CD4-positive, CD25-positive, alpha-beta regulatory T cell (primary cell): ENCODE measurements at regions not wholly inside any gene's neighbourhood (a gene's known extent, or its start where the extent isn't known, plus 50 kb on each side); places are given as distances from the start of the nearest gene placed in this dataset.

Source experiments
- ATAC-seq, 2 donors: fragments of 150-1000 bp; cut with Tn5 transposase; one replicate each; pipeline ENCODE4 v1.10.0; 2021; ENCODE audit warnings: low read depth in 2 of 2, moderate number of reproducible peaks in 2 of 2, moderate library complexity in 1 of 2
- DNase-seq, 3 donors: peaks; one replicate each; pipeline versions ENCODE4 v3.0.0 to v3.0.0-alpha.2; 2012 to 2022; ENCODE audit warnings: mixed read lengths in 1 of 3
- H3K27ac ChIP-seq: one replicate; pipeline ENCODE4 v1.7.0; 2013; ENCODE audit warnings: mild to moderate bottlenecking, low read length; ENCODE audit not compliant: insufficient read depth, poor library complexity, severe bottlenecking
- H3K27me3 ChIP-seq: one replicate; pipeline ENCODE4 v1.7.0; 2013; ENCODE audit warnings: low read length; ENCODE audit not compliant: control insufficient read depth, insufficient read depth
- H3K36me3 ChIP-seq: one replicate; pipeline ENCODE4 v1.7.0; 2013; ENCODE audit warnings: mild to moderate bottlenecking, low read length, moderate library complexity; ENCODE audit not compliant: control insufficient read depth, insufficient read depth
- H3K4me1 ChIP-seq: 2 replicates; pipeline ENCODE4 v1.7.0; 2013; ENCODE audit warnings: mild to moderate bottlenecking, low read length; ENCODE audit not compliant: insufficient read depth, control insufficient read depth, poor library complexity, severe bottlenecking
- H3K4me3 ChIP-seq: one replicate; pipeline ENCODE4 v1.7.0; 2013; ENCODE audit warnings: low read depth, mild to moderate bottlenecking, low read length, moderate library complexity
- H3K9me3 ChIP-seq, 2 experiments: 1 replicate in 1 of 2; 2 replicates in 1 of 2; pipeline ENCODE4 v1.7.0; 2013; ENCODE audit warnings: low read length in 2 of 2, mild to moderate bottlenecking in 1 of 2, moderate library complexity in 1 of 2; ENCODE audit not compliant: control insufficient read depth in 2 of 2
- H3K27ac Mint-ChIP-seq, 3 donors: one replicate each; pipeline ENCODE4 v1.8.0; 2020 to 2022; ENCODE audit warnings: mild to moderate bottlenecking in 3 of 3, mixed read lengths in 3 of 3, moderate library complexity in 2 of 3
- H3K27me3 Mint-ChIP-seq: one replicate; pipeline ENCODE4 v1.8.0; 2022; ENCODE audit warnings: mild to moderate bottlenecking, mixed read lengths
- H3K36me3 Mint-ChIP-seq: one replicate; pipeline ENCODE4 v1.8.0; 2020; ENCODE audit warnings: mixed read lengths
- H3K4me1 Mint-ChIP-seq, 4 donors: one replicate each; pipeline ENCODE4 v1.8.0; 2020 to 2022; ENCODE audit warnings: mixed read lengths in 4 of 4, mild to moderate bottlenecking in 1 of 4
- H3K4me3 Mint-ChIP-seq, 4 donors: one replicate each; pipeline ENCODE4 v1.8.0; 2020 to 2022; ENCODE audit warnings: mild to moderate bottlenecking in 4 of 4, mixed read lengths in 4 of 4, moderate library complexity in 3 of 4
- H3K9me3 Mint-ChIP-seq, 7 donors: one replicate each; pipeline ENCODE4 v1.8.0; 2020 to 2022; ENCODE audit warnings: mixed read lengths in 7 of 7, mild to moderate bottlenecking in 3 of 7, moderate library complexity in 2 of 7

GRCh38 chr3:22228705-22229104, 477.7 kb upstream of the ZNF385D start:
- Histone ChIP-seq H3K4me3 (no peak overlapping the region), H3K27ac (no peak overlapping the region), H3K9me3 (peaks cover 0 to 7% of the 10 kb centered on the region in 2 experiments), H3K27me3 (no peaks in the 10 kb centered on the region), H3K36me3 (no peaks in the 10 kb centered on the region), H3K4me1 (no peaks in the 10 kb centered on the region)
- ATAC-seq, result no peak
- Mint-ChIP-seq H3K4me3 (no peak overlapping the region), H3K36me3 (no peaks in the 10 kb centered on the region), H3K9me3 (peaks cover 4 to 13% (median 8%) of the 10 kb centered on the region in 7 donors), H3K27ac (no peak overlapping the region), H3K4me1 (no peaks in the 10 kb centered on the region), H3K27me3 (no peaks in the 10 kb centered on the region)
- DNase-seq, result no peak

GRCh38 chr3:22231061-22231460, 480.1 kb upstream of the ZNF385D start:
- peaks cover 4 to 16% (median 6%) of the 10 kb centered on the region in 7 donors for H3K9me3 Mint-ChIP-seq
- no peak overlapping the region for H3K4me3 Mint-ChIP-seq
- no peaks in the 10 kb centered on the region for H3K27me3 ChIP-seq
- no peaks in the 10 kb centered on the region for H3K36me3 Mint-ChIP-seq
- ATAC-seq (no peak), DNase-seq (no peak)
- H3K36me3 ChIP-seq, result no peaks in the 10 kb centered on the region
- H3K27ac ChIP-seq, result no peak overlapping the region
- no peaks in the 10 kb centered on the region for H3K4me1 ChIP-seq
- no peaks in the 10 kb centered on the region for H3K4me1 Mint-ChIP-seq
- no peaks in the 10 kb centered on the region for H3K27me3 Mint-ChIP-seq
- peaks cover 0 to 7% of the 10 kb centered on the region in 2 experiments for H3K9me3 ChIP-seq
- no peak overlapping the region for H3K4me3 ChIP-seq
- H3K27ac Mint-ChIP-seq, result no peak overlapping the region

GRCh38 chr3:22236490-22237270, 485.7 kb upstream of the ZNF385D start:
- no peaks in the 10 kb centered on the region for H3K4me1 ChIP-seq
- H3K4me3 ChIP-seq, result no peak overlapping the region
- no peaks in the 10 kb centered on the region for H3K36me3 ChIP-seq
- H3K36me3 Mint-ChIP-seq, result no peaks in the 10 kb centered on the region
- no peak for DNase-seq
- no peaks in the 10 kb centered on the region for H3K27me3 ChIP-seq
- H3K9me3 ChIP-seq, result no peaks in the 10 kb centered on the region
- H3K4me1 Mint-ChIP-seq, result no peaks in the 10 kb centered on the region
- peaks cover 0 to 18% (median 7%) of the 10 kb centered on the region in 7 donors for H3K9me3 Mint-ChIP-seq
- no peak overlapping the region for H3K27ac ChIP-seq
- H3K27me3 Mint-ChIP-seq, result no peaks in the 10 kb centered on the region
- no peak overlapping the region for H3K27ac Mint-ChIP-seq
- ATAC-seq, result no peak
- no peak overlapping the region for H3K4me3 Mint-ChIP-seq

- no peaks in the 10 kb centered on the region for H3K27me3 ChIP-seq
- Mint-ChIP-seq H3K36me3 (no peaks in the 10 kb centered on the region), H3K4me3 (no peak overlapping the region), H3K27ac (no peak overlapping the region), H3K9me3 (peaks cover 0 to 16% (median 4%) of the 10 kb centered on the region in 7 donors), H3K4me1 (no peaks in the 10 kb centered on the region), H3K27me3 (no peaks in the 10 kb centered on the region)
- no peak overlapping the region for H3K4me3 ChIP-seq
- H3K36me3 ChIP-seq, result no peaks in the 10 kb centered on the region
- no peak overlapping the region for H3K27ac ChIP-seq
- H3K4me1 ChIP-seq, result no peaks in the 10 kb centered on the region
- no peak for ATAC-seq
- no peak for DNase-seq
- H3K9me3 ChIP-seq, result no peaks in the 10 kb centered on the region
These were observed 488.0 kb upstream of the ZNF385D start for GRCh38 chr3:22239011-22239410.

GRCh38 chr3:22241110-22241509, 490.1 kb upstream of the ZNF385D start:
- Mint-ChIP-seq H3K27me3 (no peaks in the 10 kb centered on the region), H3K36me3 (no peaks in the 10 kb centered on the region), H3K9me3 (peaks cover 0 to 16% (median 5%) of the 10 kb centered on the region in 7 donors), H3K4me1 (no peaks in the 10 kb centered on the region), H3K27ac (no peak overlapping the region), H3K4me3 (no peak overlapping the region)
- Histone ChIP-seq H3K27ac (no peak overlapping the region), H3K9me3 (no peaks in the 10 kb centered on the region), H3K27me3 (no peaks in the 10 kb centered on the region), H3K4me1 (no peaks in the 10 kb centered on the region), H3K36me3 (no peaks in the 10 kb centered on the region), H3K4me3 (no peak overlapping the region)
- DNase-seq, result no peak
- no peak for ATAC-seq

GRCh38 chr3:22244761-22245521, 493.9 kb upstream of the ZNF385D start:
- H3K9me3 ChIP-seq, result no peaks in the 10 kb centered on the region
- no peak overlapping the region for H3K27ac ChIP-seq
- H3K27me3 ChIP-seq, result no peaks in the 10 kb centered on the region
- H3K4me1 ChIP-seq, result no peaks in the 10 kb centered on the region
- ATAC-seq, result no peak
- Mint-ChIP-seq H3K36me3 (no peaks in the 10 kb centered on the region), H3K4me1 (no peaks in the 10 kb centered on the region), H3K9me3 (peaks cover 0 to 16% (median 10%) of the 10 kb centered on the region in 7 donors), H3K4me3 (no peak overlapping the region), H3K27ac (no peak overlapping the region), H3K27me3 (no peaks in the 10 kb centered on the region)
- H3K36me3 ChIP-seq, result no peaks in the 10 kb centered on the region
- H3K4me3 ChIP-seq, result no peak overlapping the region
- no peak for DNase-seq

GRCh38 chr3:22245811-22246583, 495.0 kb upstream of the ZNF385D start:
- no peaks in the 10 kb centered on the region for H3K36me3 Mint-ChIP-seq

More at GRCh38 chr3:22245811-22246583, 495.0 kb upstream of the ZNF385D start:
- DNase-seq, result no peak
- Mint-ChIP-seq H3K27me3 (no peaks in the 10 kb centered on the region), H3K27ac (no peak overlapping the region), H3K9me3 (peaks cover 0 to 10% (median 5%) of the 10 kb centered on the region in 7 donors), H3K4me3 (no peak overlapping the region), H3K4me1 (no peaks in the 10 kb centered on the region)
- no peaks in the 10 kb centered on the region for H3K27me3 ChIP-seq
- no peak for ATAC-seq
- no peak overlapping the region for H3K27ac ChIP-seq
- H3K4me3 ChIP-seq, result no peak overlapping the region
- no peaks in the 10 kb centered on the region for H3K4me1 ChIP-seq
- H3K9me3 ChIP-seq, result no peaks in the 10 kb centered on the region
- no peaks in the 10 kb centered on the region for H3K36me3 ChIP-seq
